Stimulated activated memory B cell treated with anti-CD40 and anti-IgM and Interleukin-4, amounts not matched to agents 10 μg/mL and 1 μg/mL and 100 μg/mL, for 72 hours (primary cell): ENCODE measurements at regions not wholly inside any gene's neighbourhood (a gene's known extent, or its start where the extent isn't known, plus 50 kb on each side); places are given as distances from the start of the nearest gene placed in this dataset.

Source experiments
- ATAC-seq: fragments of 150-1000 bp; cut with Tn5 transposase; 2 replicates; pipeline ENCODE4 v1.10.0; 2021
- H3K27ac Mint-ChIP-seq: one replicate; pipeline ENCODE4 v1.8.0; 2022; ENCODE audit warnings: mild to moderate bottlenecking, mixed read lengths
- H3K27me3 Mint-ChIP-seq: one replicate; pipeline ENCODE4 v1.8.0; 2022; ENCODE audit warnings: mixed read lengths
- H3K36me3 Mint-ChIP-seq: one replicate; pipeline ENCODE4 v1.8.0; 2022; ENCODE audit warnings: mixed read lengths
- H3K4me1 Mint-ChIP-seq: one replicate; pipeline ENCODE4 v1.8.0; 2022; ENCODE audit warnings: mixed read lengths
- H3K4me3 Mint-ChIP-seq: one replicate; pipeline ENCODE4 v1.8.0; 2022; ENCODE audit warnings: mild to moderate bottlenecking, moderate library complexity, mixed read lengths
- H3K9me3 Mint-ChIP-seq: one replicate; pipeline ENCODE4 v1.8.0; 2022; ENCODE audit warnings: mixed read lengths

- Mint-ChIP-seq H3K4me1 (no peaks in the 10 kb centered on the region), H3K4me3 (no peak overlapping the region), H3K36me3 (no peaks in the 10 kb centered on the region), H3K27ac (no peak overlapping the region), H3K27me3 (peaks cover 40% of the 10 kb centered on the region), H3K9me3 (peaks cover 4% of the 10 kb centered on the region)
- ATAC-seq, result no peak
Measured at GRCh38 chr12:111209811-111210210, 159.1 kb downstream of the PHETA1 start.

GRCh38 chr12:111207761-111208160 lies 161.1 kb downstream of the PHETA1 start:
- H3K4me3 Mint-ChIP-seq, result no peak overlapping the region
- no peaks in the 10 kb centered on the region for H3K36me3 Mint-ChIP-seq
- no peaks in the 10 kb centered on the region for H3K4me1 Mint-ChIP-seq
- peaks cover 4% of the 10 kb centered on the region for H3K9me3 Mint-ChIP-seq
- H3K27ac Mint-ChIP-seq, result no peak overlapping the region
- H3K27me3 Mint-ChIP-seq, result peaks cover 34% of the 10 kb centered on the region
- ATAC-seq, result no peak

- Mint-ChIP-seq H3K9me3 (peaks cover 4% of the 10 kb centered on the region), H3K4me1 (no peaks in the 10 kb centered on the region), H3K36me3 (no peaks in the 10 kb centered on the region), H3K4me3 (no peak overlapping the region), H3K27ac (no peak overlapping the region), H3K27me3 (peaks cover 32% of the 10 kb centered on the region)
- ATAC-seq, result no peak
Measured at GRCh38 chr12:111204788-111205241, 164.1 kb downstream of the PHETA1 start.

GRCh38 chr12:111203969-111204368 lies 164.9 kb downstream of the PHETA1 start:
- H3K27me3 Mint-ChIP-seq, result peaks cover 34% of the 10 kb centered on the region
- no peak overlapping the region for H3K27ac Mint-ChIP-seq
- H3K4me1 Mint-ChIP-seq, result no peaks in the 10 kb centered on the region
- no peak overlapping the region for H3K4me3 Mint-ChIP-seq
- ATAC-seq, result no peak
- peaks cover 4% of the 10 kb centered on the region for H3K9me3 Mint-ChIP-seq
- no peaks in the 10 kb centered on the region for H3K36me3 Mint-ChIP-seq

- H3K9me3 Mint-ChIP-seq, result peaks cover 4% of the 10 kb centered on the region
- H3K4me1 Mint-ChIP-seq, result no peaks in the 10 kb centered on the region
- peaks cover 40% of the 10 kb centered on the region for H3K27me3 Mint-ChIP-seq
- H3K27ac Mint-ChIP-seq, result no peak overlapping the region
- no peak overlapping the region for H3K4me3 Mint-ChIP-seq
- H3K36me3 Mint-ChIP-seq, result no peaks in the 10 kb centered on the region
- no peak for ATAC-seq
Measured at GRCh38 chr12:111203446-111203845, 165.4 kb downstream of the PHETA1 start.

GRCh38 chr12:111202237-111202915 lies 166.5 kb downstream of the PHETA1 start:
- Mint-ChIP-seq H3K27ac (no peak overlapping the region), H3K36me3 (no peaks in the 10 kb centered on the region), H3K4me1 (no peaks in the 10 kb centered on the region), H3K9me3 (peaks cover 4% of the 10 kb centered on the region), H3K27me3 (peaks cover 49% of the 10 kb centered on the region), H3K4me3 (no peak overlapping the region)
- no peak for ATAC-seq

GRCh38 chr12:111201495-111202236 lies 167.2 kb downstream of the PHETA1 start:
- no peak for ATAC-seq
- H3K36me3 Mint-ChIP-seq, result no peaks in the 10 kb centered on the region
- no peak overlapping the region for H3K4me3 Mint-ChIP-seq
- H3K27ac Mint-ChIP-seq, result no peak overlapping the region
- peaks cover 47% of the 10 kb centered on the region for H3K27me3 Mint-ChIP-seq
- H3K9me3 Mint-ChIP-seq, result peaks cover 2% of the 10 kb centered on the region
- no peaks in the 10 kb centered on the region for H3K4me1 Mint-ChIP-seq

- no peak for ATAC-seq
- Mint-ChIP-seq H3K27me3 (peaks cover 43% of the 10 kb centered on the region), H3K4me3 (no peak overlapping the region), H3K4me1 (no peaks in the 10 kb centered on the region), H3K9me3 (no peaks in the 10 kb centered on the region), H3K27ac (no peak overlapping the region), H3K36me3 (no peaks in the 10 kb centered on the region)
Measured at GRCh38 chr12:111201036-111201435, 167.9 kb downstream of the PHETA1 start.

- Mint-ChIP-seq H3K27ac (no peak overlapping the region), H3K27me3 (peaks cover 59% of the 10 kb centered on the region), H3K9me3 (no peaks in the 10 kb centered on the region), H3K4me3 (no peak overlapping the region), H3K4me1 (no peaks in the 10 kb centered on the region), H3K36me3 (no peaks in the 10 kb centered on the region)
- no peak for ATAC-seq
Measured at GRCh38 chr12:111197376-111197944, 171.4 kb downstream of the PHETA1 start.

GRCh38 chr12:111196532-111196931 lies 172.4 kb downstream of the PHETA1 start:
- Mint-ChIP-seq H3K4me1 (no peaks in the 10 kb centered on the region), H3K9me3 (no peaks in the 10 kb centered on the region), H3K36me3 (no peaks in the 10 kb centered on the region), H3K4me3 (no peak overlapping the region), H3K27ac (no peak overlapping the region), H3K27me3 (peaks cover 57% of the 10 kb centered on the region)
- no peak for ATAC-seq

- H3K36me3 Mint-ChIP-seq, result no peaks in the 10 kb centered on the region
- H3K27ac Mint-ChIP-seq, result no peak overlapping the region
- H3K4me3 Mint-ChIP-seq, result no peak overlapping the region
- no peaks in the 10 kb centered on the region for H3K9me3 Mint-ChIP-seq
- no peaks in the 10 kb centered on the region for H3K4me1 Mint-ChIP-seq
- H3K27me3 Mint-ChIP-seq, result peaks cover 59% of the 10 kb centered on the region
- no peak for ATAC-seq
Measured at GRCh38 chr12:111195316-111195715, 173.6 kb downstream of the PHETA1 start.

GRCh38 chr12:111194703-111195051 lies 174.2 kb downstream of the PHETA1 start:
- ATAC-seq, result no peak
- Mint-ChIP-seq H3K4me1 (no peaks in the 10 kb centered on the region), H3K27me3 (peaks cover 66% of the 10 kb centered on the region), H3K36me3 (no peaks in the 10 kb centered on the region), H3K4me3 (no peak overlapping the region), H3K9me3 (no peaks in the 10 kb centered on the region), H3K27ac (no peak overlapping the region)

- no peaks in the 10 kb centered on the region for H3K9me3 Mint-ChIP-seq
Measured at GRCh38 chr12:111193977-111194702, 174.8 kb downstream of the PHETA1 start.

GRCh38 chr12:111193496-111193895 lies 175.4 kb downstream of the PHETA1 start:
- H3K4me1 Mint-ChIP-seq, result no peaks in the 10 kb centered on the region
- no peak for ATAC-seq
- H3K27me3 Mint-ChIP-seq, result peaks cover 65% of the 10 kb centered on the region
- H3K4me3 Mint-ChIP-seq, result no peak overlapping the region
- H3K9me3 Mint-ChIP-seq, result no peaks in the 10 kb centered on the region
- H3K27ac Mint-ChIP-seq, result no peak overlapping the region
- H3K36me3 Mint-ChIP-seq, result no peaks in the 10 kb centered on the region

More at GRCh38 chr12:111193977-111194702, 174.8 kb downstream of the PHETA1 start:
- H3K4me1 Mint-ChIP-seq, result no peaks in the 10 kb centered on the region
- H3K4me3 Mint-ChIP-seq, result no peak overlapping the region
- H3K27ac Mint-ChIP-seq, result no peak overlapping the region
- H3K36me3 Mint-ChIP-seq, result no peaks in the 10 kb centered on the region
- no peak for ATAC-seq
- H3K27me3 Mint-ChIP-seq, result peaks cover 68% of the 10 kb centered on the region

GRCh38 chr12:111193067-111193466 lies 175.8 kb downstream of the PHETA1 start:
- no peak for ATAC-seq
- H3K36me3 Mint-ChIP-seq, result no peaks in the 10 kb centered on the region
- no peaks in the 10 kb centered on the region for H3K4me1 Mint-ChIP-seq
- H3K4me3 Mint-ChIP-seq, result no peak overlapping the region
- H3K27ac Mint-ChIP-seq, result no peak overlapping the region
- H3K27me3 Mint-ChIP-seq, result peaks cover 65% of the 10 kb centered on the region
- H3K9me3 Mint-ChIP-seq, result no peaks in the 10 kb centered on the region
